GM23338 (cell line): ENCODE measurements at regions not wholly inside any gene's neighbourhood (a gene's known extent, or its start where the extent isn't known, plus 50 kb on each side); places are given as distances from the start of the nearest gene placed in this dataset.

Experiments used
- ATAC-seq: fragments of 200-7000 bp; cut with Tn5 transposase; 3 replicates; pipeline ENCODE4 v1.9.1; 2020
- DNase-seq: peaks from one replicate; pipeline ENCODE4 v3.0.0-alpha.2; 2015; ENCODE audit warnings: low spot score
- H2AFZ ChIP-seq: fragments of 200-600 bp; sonication (generic); 2 replicates; pipeline ENCODE4 v1.8.0; 2016; ENCODE audit warnings: antibody characterized with exemption, mild to moderate bottlenecking, moderate library complexity
- H3F3A ChIP-seq: fragments of 200-600 bp; sonication (generic); replicated peaks from 2 replicates; pipeline ENCODE4 v1.8.0; 2017; ENCODE audit warnings: antibody characterized with exemption, mixed run types, low read depth
- H3K27ac ChIP-seq: fragments of 200-600 bp; sonication (generic); 2 replicates; pipeline ENCODE4 v1.6.1; 2016; ENCODE audit warnings: low read depth
- H3K27me3 ChIP-seq: fragments of 200-600 bp; sonication (generic); 2 replicates; pipeline ENCODE4 v1.8.0; 2016; ENCODE audit warnings: mild to moderate bottlenecking, mixed run types, moderate library complexity; ENCODE audit not compliant: insufficient read depth
- H3K36me3 ChIP-seq: fragments of 200-600 bp; sonication (generic); 2 replicates; pipeline ENCODE4 v1.8.0; 2016; ENCODE audit warnings: mild to moderate bottlenecking; ENCODE audit not compliant: insufficient read depth
- H3K4me1 ChIP-seq: fragments of 200-600 bp; sonication (generic); 2 replicates; pipeline ENCODE4 v1.8.0; 2016; ENCODE audit warnings: mild to moderate bottlenecking, moderate library complexity; ENCODE audit not compliant: insufficient read depth
- H3K4me2 ChIP-seq: fragments of 200-600 bp; sonication (generic); 2 replicates; pipeline ENCODE4 v1.7.1; 2017; ENCODE audit warnings: mixed run types
- H3K4me3 ChIP-seq: fragments of 200-600 bp; sonication (generic); 2 replicates; pipeline ENCODE4 v1.6.1; 2016; ENCODE audit warnings: mixed run types
- H3K79me2 ChIP-seq: fragments of 200-600 bp; sonication (generic); replicated peaks from 2 replicates; pipeline ENCODE4 v1.8.0; 2017; ENCODE audit warnings: mild to moderate bottlenecking; ENCODE audit not compliant: insufficient read depth
- H3K9me2 ChIP-seq: fragments of 200-600 bp; sonication (generic); 2 replicates; pipeline ENCODE4 v1.8.0; 2017; ENCODE audit not compliant: insufficient read depth
- H4K20me1 ChIP-seq: fragments of 200-600 bp; sonication (generic); replicated peaks from 2 replicates; pipeline ENCODE4 v1.8.0; 2017; ENCODE audit warnings: mild to moderate bottlenecking; ENCODE audit not compliant: insufficient read depth
- H3K27ac Mint-ChIP-seq: 2 replicates; pipeline ENCODE4 v1.8.0; 2020; ENCODE audit warnings: inconsistent platforms, mild to moderate bottlenecking, moderate library complexity, mixed read lengths
- H3K27me3 Mint-ChIP-seq: 3 replicates; pipeline ENCODE4 v1.8.0; 2022; ENCODE audit warnings: low read depth, mild to moderate bottlenecking, moderate library complexity, mixed read lengths, inconsistent platforms; ENCODE audit not compliant: insufficient read depth, poor library complexity
- H3K36me3 Mint-ChIP-seq: 3 replicates; pipeline ENCODE4 v1.8.0; 2021; ENCODE audit warnings: low read depth, mild to moderate bottlenecking, inconsistent platforms, moderate library complexity, mixed read lengths
- H3K4me1 Mint-ChIP-seq: 3 replicates; pipeline ENCODE4 v1.8.0; 2020; ENCODE audit warnings: mild to moderate bottlenecking, inconsistent platforms, mixed read lengths
- H3K4me3 Mint-ChIP-seq: 3 replicates; pipeline ENCODE4 v1.8.0; 2021; ENCODE audit warnings: moderate library complexity, mild to moderate bottlenecking, inconsistent platforms, mixed read lengths
- H3K9me3 Mint-ChIP-seq: 3 replicates; pipeline ENCODE4 v1.8.0; 2020; ENCODE audit warnings: moderate library complexity, mild to moderate bottlenecking, inconsistent platforms, mixed read lengths
- CREB1 ChIP-seq: fragments of 250-450 bp; sonication (Bioruptor Pico); IDR thresholded peaks from 2 replicates; pipeline ENCODE4 v1.5.0; 2020; ENCODE audit warnings: low read depth, mild to moderate bottlenecking, moderate library complexity
- EZH2 ChIP-seq: fragments of 200-600 bp; sonication (generic); IDR thresholded peaks from one replicate; pipeline ENCODE4 v1.8.0; 2017; ENCODE audit warnings: antibody characterized with exemption, mild to moderate bottlenecking, low read depth; ENCODE audit not compliant: unreplicated experiment
- EZH2phosphoT487 ChIP-seq: fragments of 200-600 bp; sonication (generic); IDR thresholded peaks from one replicate; pipeline ENCODE4 v1.8.1; 2018; ENCODE audit warnings: antibody characterized with exemption; ENCODE audit not compliant: unreplicated experiment
- JUNB ChIP-seq: IDR thresholded peaks from one replicate; pipeline ENCODE4 v1.6.1; 2016; ENCODE audit warnings: antibody characterized with exemption; ENCODE audit not compliant: unreplicated experiment
- NANOG ChIP-seq: IDR thresholded peaks from 2 replicates; pipeline ENCODE4 v1.6.1; 2016; ENCODE audit warnings: antibody characterized with exemption, borderline replicate concordance
- POLR2AphosphoS5 ChIP-seq: IDR thresholded peaks from 2 replicates; pipeline ENCODE4 v1.6.1; 2016; ENCODE audit warnings: antibody characterized with exemption, low read depth
- STAT1 ChIP-seq: IDR thresholded peaks from one replicate; pipeline ENCODE4 v1.6.1; 2016; ENCODE audit warnings: antibody characterized with exemption; ENCODE audit not compliant: unreplicated experiment
- ZNF114 ChIP-seq: fragments of 250-450 bp; sonication (Bioruptor Pico); IDR thresholded peaks from 2 replicates; pipeline ENCODE4 v1.5.0; 2020; ENCODE audit warnings: mild to moderate bottlenecking, moderate library complexity
- ZNF331 ChIP-seq: fragments of 250-450 bp; sonication (Bioruptor Pico); IDR thresholded peaks from 2 replicates; pipeline ENCODE4 v1.5.0; 2020; ENCODE audit warnings: low read depth, mild to moderate bottlenecking, moderate library complexity
- TF ChIP-seq, protein P1 (sequence below), 2 experiments: fragments of 200-600 bp in 1 of 2; sonication (generic) in 1 of 2; conservative IDR thresholded peaks; 2 replicates each; pipeline versions ENCODE4 v1.5.1 to v1.6.1; 2016 to 2017; ENCODE audit warnings: antibody characterized with exemption in 2 of 2, low read depth in 2 of 2, mild to moderate bottlenecking in 2 of 2, moderate library complexity in 1 of 2
- TF ChIP-seq, protein P2 (sequence below): IDR thresholded peaks from 2 replicates; pipeline ENCODE4 v1.6.1; 2016; ENCODE audit warnings: antibody characterized with exemption
- TF ChIP-seq, protein P3 (sequence below): fragments of 250-450 bp; sonication (Bioruptor Pico); IDR thresholded peaks from 2 replicates; pipeline ENCODE4 v1.5.0; 2020; ENCODE audit warnings: mild to moderate bottlenecking, moderate library complexity
- TF ChIP-seq, protein P4 (sequence below): IDR thresholded peaks from one replicate; pipeline ENCODE4 v1.6.1; 2018; ENCODE audit warnings: antibody characterized with exemption; ENCODE audit not compliant: unreplicated experiment

DNA sequence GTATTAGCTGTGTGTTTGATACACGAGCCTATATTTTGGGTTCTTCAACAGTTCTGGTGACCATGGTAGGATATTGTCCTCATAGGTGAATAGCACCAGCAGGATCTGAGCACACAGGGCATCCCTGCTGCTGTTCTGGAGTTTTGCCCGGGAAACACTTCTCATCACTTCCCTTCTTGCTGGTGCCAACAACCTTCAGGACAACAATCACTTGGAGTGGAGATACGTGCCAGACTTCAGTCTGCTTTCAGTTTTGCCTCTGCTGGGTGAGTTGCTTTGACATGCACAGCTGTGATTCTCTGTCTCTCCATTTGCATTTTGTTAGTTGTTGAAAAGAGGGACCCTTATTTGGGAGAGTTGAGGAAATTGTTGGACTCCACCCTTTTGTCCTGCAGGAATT, 1347.2 kb upstream of the DDX18 start:
- DNase-seq, result no peak
- Histone ChIP-seq H3K4me3 (no peak overlapping the region), H3K79me2 (no peaks in the 10 kb centered on the region), H3K27ac (no peak overlapping the region), H3K36me3 (no peaks in the 10 kb centered on the region; the same call in none of the 2 replicates), H3K4me2 (no peak overlapping the region), H3K9me2 (no peaks in the 10 kb centered on the region; the same call in 1 of the 2 replicates), H3F3A (no peaks in the 10 kb centered on the region), H4K20me1 (no peaks in the 10 kb centered on the region), H3K4me1 (no peaks in the 10 kb centered on the region), H2AFZ (no peak overlapping the region), H3K27me3 (no peaks in the 10 kb centered on the region)
- no peak overlapping the region for H3K27ac Mint-ChIP-seq
- no peak overlapping the region for H3K4me3 Mint-ChIP-seq
- ATAC-seq, result no peak
- H3K4me1 Mint-ChIP-seq, result no peaks in the 10 kb centered on the region
- H3K36me3 Mint-ChIP-seq, result peaks cover 15% of the 10 kb centered on the region
- peaks cover 32% of the 10 kb centered on the region for H3K9me3 Mint-ChIP-seq
- TF ChIP-seq, protein P1, sequence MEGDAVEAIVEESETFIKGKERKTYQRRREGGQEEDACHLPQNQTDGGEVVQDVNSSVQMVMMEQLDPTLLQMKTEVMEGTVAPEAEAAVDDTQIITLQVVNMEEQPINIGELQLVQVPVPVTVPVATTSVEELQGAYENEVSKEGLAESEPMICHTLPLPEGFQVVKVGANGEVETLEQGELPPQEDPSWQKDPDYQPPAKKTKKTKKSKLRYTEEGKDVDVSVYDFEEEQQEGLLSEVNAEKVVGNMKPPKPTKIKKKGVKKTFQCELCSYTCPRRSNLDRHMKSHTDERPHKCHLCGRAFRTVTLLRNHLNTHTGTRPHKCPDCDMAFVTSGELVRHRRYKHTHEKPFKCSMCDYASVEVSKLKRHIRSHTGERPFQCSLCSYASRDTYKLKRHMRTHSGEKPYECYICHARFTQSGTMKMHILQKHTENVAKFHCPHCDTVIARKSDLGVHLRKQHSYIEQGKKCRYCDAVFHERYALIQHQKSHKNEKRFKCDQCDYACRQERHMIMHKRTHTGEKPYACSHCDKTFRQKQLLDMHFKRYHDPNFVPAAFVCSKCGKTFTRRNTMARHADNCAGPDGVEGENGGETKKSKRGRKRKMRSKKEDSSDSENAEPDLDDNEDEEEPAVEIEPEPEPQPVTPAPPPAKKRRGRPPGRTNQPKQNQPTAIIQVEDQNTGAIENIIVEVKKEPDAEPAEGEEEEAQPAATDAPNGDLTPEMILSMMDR (conservative IDR thresholded peaks at IDR 0.05; ENCODE audit: low read depth in 2 of 2), result no peak
- TF ChIP-seq, protein P2, sequence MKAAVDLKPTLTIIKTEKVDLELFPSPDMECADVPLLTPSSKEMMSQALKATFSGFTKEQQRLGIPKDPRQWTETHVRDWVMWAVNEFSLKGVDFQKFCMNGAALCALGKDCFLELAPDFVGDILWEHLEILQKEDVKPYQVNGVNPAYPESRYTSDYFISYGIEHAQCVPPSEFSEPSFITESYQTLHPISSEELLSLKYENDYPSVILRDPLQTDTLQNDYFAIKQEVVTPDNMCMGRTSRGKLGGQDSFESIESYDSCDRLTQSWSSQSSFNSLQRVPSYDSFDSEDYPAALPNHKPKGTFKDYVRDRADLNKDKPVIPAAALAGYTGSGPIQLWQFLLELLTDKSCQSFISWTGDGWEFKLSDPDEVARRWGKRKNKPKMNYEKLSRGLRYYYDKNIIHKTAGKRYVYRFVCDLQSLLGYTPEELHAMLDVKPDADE, result no peak
- TF ChIP-seq POLR2AphosphoS5, result no peak
- no peak for TF ChIP-seq CREB1
- no peak for TF ChIP-seq ZNF331 (CRISPR knock-in tag)
- TF ChIP-seq ZNF114 (CRISPR knock-in tag), result no peak
- TF ChIP-seq EZH2phosphoT487, result no peak
- no peak for TF ChIP-seq NANOG
- no peak for TF ChIP-seq STAT1
- TF ChIP-seq EZH2, result no peak
- TF ChIP-seq, protein P3, sequence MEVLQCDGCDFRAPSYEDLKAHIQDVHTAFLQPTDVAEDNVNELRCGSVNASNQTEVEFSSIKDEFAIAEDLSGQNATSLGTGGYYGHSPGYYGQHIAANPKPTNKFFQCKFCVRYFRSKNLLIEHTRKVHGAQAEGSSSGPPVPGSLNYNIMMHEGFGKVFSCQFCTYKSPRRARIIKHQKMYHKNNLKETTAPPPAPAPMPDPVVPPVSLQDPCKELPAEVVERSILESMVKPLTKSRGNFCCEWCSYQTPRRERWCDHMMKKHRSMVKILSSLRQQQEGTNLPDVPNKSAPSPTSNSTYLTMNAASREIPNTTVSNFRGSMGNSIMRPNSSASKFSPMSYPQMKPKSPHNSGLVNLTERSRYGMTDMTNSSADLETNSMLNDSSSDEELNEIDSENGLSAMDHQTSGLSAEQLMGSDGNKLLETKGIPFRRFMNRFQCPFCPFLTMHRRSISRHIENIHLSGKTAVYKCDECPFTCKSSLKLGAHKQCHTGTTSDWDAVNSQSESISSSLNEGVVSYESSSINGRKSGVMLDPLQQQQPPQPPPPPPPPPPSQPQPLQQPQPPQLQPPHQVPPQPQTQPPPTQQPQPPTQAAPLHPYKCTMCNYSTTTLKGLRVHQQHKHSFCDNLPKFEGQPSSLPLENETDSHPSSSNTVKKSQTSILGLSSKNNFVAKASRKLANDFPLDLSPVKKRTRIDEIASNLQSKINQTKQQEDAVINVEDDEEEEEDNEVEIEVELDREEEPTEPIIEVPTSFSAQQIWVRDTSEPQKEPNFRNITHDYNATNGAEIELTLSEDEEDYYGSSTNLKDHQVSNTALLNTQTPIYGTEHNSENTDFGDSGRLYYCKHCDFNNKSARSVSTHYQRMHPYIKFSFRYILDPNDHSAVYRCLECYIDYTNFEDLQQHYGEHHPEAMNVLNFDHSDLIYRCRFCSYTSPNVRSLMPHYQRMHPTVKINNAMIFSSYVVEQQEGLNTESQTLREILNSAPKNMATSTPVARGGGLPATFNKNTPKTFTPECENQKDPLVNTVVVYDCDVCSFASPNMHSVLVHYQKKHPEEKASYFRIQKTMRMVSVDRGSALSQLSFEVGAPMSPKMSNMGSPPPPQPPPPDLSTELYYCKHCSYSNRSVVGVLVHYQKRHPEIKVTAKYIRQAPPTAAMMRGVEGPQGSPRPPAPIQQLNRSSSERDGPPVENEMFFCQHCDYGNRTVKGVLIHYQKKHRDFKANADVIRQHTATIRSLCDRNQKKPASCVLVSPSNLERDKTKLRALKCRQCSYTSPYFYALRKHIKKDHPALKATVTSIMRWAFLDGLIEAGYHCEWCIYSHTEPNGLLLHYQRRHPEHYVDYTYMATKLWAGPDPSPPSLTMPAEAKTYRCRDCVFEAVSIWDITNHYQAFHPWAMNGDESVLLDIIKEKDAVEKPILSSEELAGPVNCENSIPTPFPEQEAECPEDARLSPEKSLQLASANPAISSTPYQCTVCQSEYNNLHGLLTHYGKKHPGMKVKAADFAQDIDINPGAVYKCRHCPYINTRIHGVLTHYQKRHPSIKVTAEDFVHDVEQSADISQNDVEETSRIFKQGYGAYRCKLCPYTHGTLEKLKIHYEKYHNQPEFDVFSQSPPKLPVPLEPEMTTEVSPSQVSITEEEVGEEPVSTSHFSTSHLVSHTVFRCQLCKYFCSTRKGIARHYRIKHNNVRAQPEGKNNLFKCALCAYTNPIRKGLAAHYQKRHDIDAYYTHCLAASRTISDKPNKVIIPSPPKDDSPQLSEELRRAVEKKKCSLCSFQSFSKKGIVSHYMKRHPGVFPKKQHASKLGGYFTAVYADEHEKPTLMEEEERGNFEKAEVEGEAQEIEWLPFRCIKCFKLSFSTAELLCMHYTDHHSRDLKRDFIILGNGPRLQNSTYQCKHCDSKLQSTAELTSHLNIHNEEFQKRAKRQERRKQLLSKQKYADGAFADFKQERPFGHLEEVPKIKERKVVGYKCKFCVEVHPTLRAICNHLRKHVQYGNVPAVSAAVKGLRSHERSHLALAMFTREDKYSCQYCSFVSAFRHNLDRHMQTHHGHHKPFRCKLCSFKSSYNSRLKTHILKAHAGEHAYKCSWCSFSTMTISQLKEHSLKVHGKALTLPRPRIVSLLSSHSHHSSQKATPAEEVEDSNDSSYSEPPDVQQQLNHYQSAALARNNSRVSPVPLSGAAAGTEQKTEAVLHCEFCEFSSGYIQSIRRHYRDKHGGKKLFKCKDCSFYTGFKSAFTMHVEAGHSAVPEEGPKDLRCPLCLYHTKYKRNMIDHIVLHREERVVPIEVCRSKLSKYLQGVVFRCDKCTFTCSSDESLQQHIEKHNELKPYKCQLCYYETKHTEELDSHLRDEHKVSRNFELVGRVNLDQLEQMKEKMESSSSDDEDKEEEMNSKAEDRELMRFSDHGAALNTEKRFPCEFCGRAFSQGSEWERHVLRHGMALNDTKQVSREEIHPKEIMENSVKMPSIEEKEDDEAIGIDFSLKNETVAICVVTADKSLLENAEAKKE (CRISPR knock-in tag), result no peak
- TF ChIP-seq, protein P4, sequence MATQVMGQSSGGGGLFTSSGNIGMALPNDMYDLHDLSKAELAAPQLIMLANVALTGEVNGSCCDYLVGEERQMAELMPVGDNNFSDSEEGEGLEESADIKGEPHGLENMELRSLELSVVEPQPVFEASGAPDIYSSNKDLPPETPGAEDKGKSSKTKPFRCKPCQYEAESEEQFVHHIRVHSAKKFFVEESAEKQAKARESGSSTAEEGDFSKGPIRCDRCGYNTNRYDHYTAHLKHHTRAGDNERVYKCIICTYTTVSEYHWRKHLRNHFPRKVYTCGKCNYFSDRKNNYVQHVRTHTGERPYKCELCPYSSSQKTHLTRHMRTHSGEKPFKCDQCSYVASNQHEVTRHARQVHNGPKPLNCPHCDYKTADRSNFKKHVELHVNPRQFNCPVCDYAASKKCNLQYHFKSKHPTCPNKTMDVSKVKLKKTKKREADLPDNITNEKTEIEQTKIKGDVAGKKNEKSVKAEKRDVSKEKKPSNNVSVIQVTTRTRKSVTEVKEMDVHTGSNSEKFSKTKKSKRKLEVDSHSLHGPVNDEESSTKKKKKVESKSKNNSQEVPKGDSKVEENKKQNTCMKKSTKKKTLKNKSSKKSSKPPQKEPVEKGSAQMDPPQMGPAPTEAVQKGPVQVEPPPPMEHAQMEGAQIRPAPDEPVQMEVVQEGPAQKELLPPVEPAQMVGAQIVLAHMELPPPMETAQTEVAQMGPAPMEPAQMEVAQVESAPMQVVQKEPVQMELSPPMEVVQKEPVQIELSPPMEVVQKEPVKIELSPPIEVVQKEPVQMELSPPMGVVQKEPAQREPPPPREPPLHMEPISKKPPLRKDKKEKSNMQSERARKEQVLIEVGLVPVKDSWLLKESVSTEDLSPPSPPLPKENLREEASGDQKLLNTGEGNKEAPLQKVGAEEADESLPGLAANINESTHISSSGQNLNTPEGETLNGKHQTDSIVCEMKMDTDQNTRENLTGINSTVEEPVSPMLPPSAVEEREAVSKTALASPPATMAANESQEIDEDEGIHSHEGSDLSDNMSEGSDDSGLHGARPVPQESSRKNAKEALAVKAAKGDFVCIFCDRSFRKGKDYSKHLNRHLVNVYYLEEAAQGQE, result no peak
- no peak for TF ChIP-seq JUNB
- H3K27me3 Mint-ChIP-seq, result peaks cover 6% of the 10 kb centered on the region
